GM18499 (cell line): ENCODE measurements at regions not wholly inside any gene's neighbourhood (a gene's known extent, or its start where the extent isn't known, plus 50 kb on each side); places are given as distances from the start of the nearest gene placed in this dataset.
"Not testable (repeated sequence)": the region's sequence is repeated elsewhere in the genome, so short reads cannot be mapped to it uniquely, and the experiment has no call there.

Source experiments
- ATAC-seq: cut with Tn5 transposase; IDR thresholded peaks from one replicate; pipeline ENCODE4 v1.9.1; 2021; ENCODE audit warnings: moderate number of reproducible peaks; ENCODE audit not compliant: insufficient read depth, unreplicated experiment

GRCh38 chr4:19033816-19034733 is 1012.5 kb upstream of the LCORL start:
- no peak for ATAC-seq

- no peak for ATAC-seq
Observed at GRCh38 chr4:19030536-19030935, 1009.0 kb upstream of the LCORL start.

GRCh38 chr4:19030048-19030447 is 1008.5 kb upstream of the LCORL start:
- ATAC-seq = no peak

- ATAC-seq = no peak
Observed at GRCh38 chr4:19026281-19026680, 1004.7 kb upstream of the LCORL start.

GRCh38 chr4:19025031-19025430 is 1003.5 kb upstream of the LCORL start:
- ATAC-seq = no peak

GRCh38 chr4:19024047-19024446 is 1002.5 kb upstream of the LCORL start:
- no peak for ATAC-seq

- ATAC-seq = no peak
Observed at GRCh38 chr4:19021617-19022016, 1000.1 kb upstream of the LCORL start.

- ATAC-seq = not testable (repeated sequence)
Observed at GRCh38 chr4:19016550-19016949, 995.0 kb upstream of the LCORL start.

- no peak for ATAC-seq
Observed at GRCh38 chr4:19014594-19014993, 993.0 kb upstream of the LCORL start.

GRCh38 chr4:19010761-19011160 is 989.2 kb upstream of the LCORL start:
- ATAC-seq = no peak

- ATAC-seq = no peak
Observed at GRCh38 chr4:19009881-19010280, 988.3 kb upstream of the LCORL start.

- ATAC-seq = no peak
Observed at GRCh38 chr4:19005211-19005610, 983.7 kb upstream of the LCORL start.

GRCh38 chr4:19002170-19002569 is 980.6 kb upstream of the LCORL start:
- no peak for ATAC-seq

- no peak for ATAC-seq
Observed at GRCh38 chr4:18999595-18999994, 978.0 kb upstream of the LCORL start.

- no peak for ATAC-seq
Observed at GRCh38 chr4:18981234-18981615, 959.7 kb upstream of the LCORL start.

- ATAC-seq = no peak
Observed at GRCh38 chr4:18980516-18981233, 959.1 kb upstream of the LCORL start.

GRCh38 chr4:18976884-18977283 is 955.3 kb upstream of the LCORL start:
- no peak for ATAC-seq

- ATAC-seq = no peak
Observed at GRCh38 chr4:18975916-18976808, 954.6 kb upstream of the LCORL start.

GRCh38 chr4:18973296-18973695 is 951.7 kb upstream of the LCORL start:
- ATAC-seq = no peak

GRCh38 chr4:18961879-18962278 is 940.3 kb upstream of the LCORL start:
- ATAC-seq = no peak

GRCh38 chr4:18961266-18961665 is 939.7 kb upstream of the LCORL start:
- no peak for ATAC-seq
